SK-N-SH treated with all-trans-retinoic acid at 6 μM for 48 hours (cell line): ENCODE measurements at regions not wholly inside any gene's neighbourhood (a gene's known extent, or its start where the extent isn't known, plus 50 kb on each side); places are given as distances from the start of the nearest gene placed in this dataset.

ENCODE experiments used
- ATAC-seq: fragments of 200-7000 bp; cut with Tn5 transposase; 3 replicates; pipeline ENCODE4 v1.9.1; 2020; ENCODE audit warnings: mild to moderate bottlenecking, moderate library complexity
- ARNTL ChIP-seq: fragments of 450-650 bp; formaldehyde crosslinking; IDR thresholded peaks from 2 replicates; pipeline ENCODE4 v1.5.0; 2020; ENCODE audit warnings: low read depth, mild to moderate bottlenecking, moderate library complexity, borderline replicate concordance
- BACH2 ChIP-seq: fragments of 250-450 bp; sonication (Bioruptor Pico); IDR thresholded peaks from 2 replicates; pipeline ENCODE4 v1.9.0; 2021; ENCODE audit warnings: mild to moderate bottlenecking, borderline replicate concordance
- CSDC2 ChIP-seq: fragments of 250-450 bp; sonication (Bioruptor Pico); IDR thresholded peaks from 2 replicates; pipeline ENCODE4 v1.5.0; 2020; ENCODE audit warnings: mild to moderate bottlenecking, moderate library complexity
- ESRRG ChIP-seq: fragments of 250-450 bp; sonication (Bioruptor Pico); IDR thresholded peaks from 2 replicates; pipeline ENCODE4 v1.6.1; 2021; ENCODE audit warnings: mild to moderate bottlenecking
- GLIS3 ChIP-seq: fragments of 250-450 bp; sonication (Bioruptor Pico); IDR thresholded peaks from 2 replicates; pipeline ENCODE4 v1.5.0; 2020; ENCODE audit warnings: mild to moderate bottlenecking, moderate library complexity
- ISL1 ChIP-seq: fragments of 250-450 bp; sonication (Bioruptor Pico); IDR thresholded peaks from 2 replicates; pipeline ENCODE4 v2.1.2; 2022; ENCODE audit warnings: mild to moderate bottlenecking, moderate library complexity
- OSR1 ChIP-seq: fragments of 250-450 bp; sonication (Bioruptor Pico); IDR thresholded peaks from 2 replicates; pipeline ENCODE4 v1.8.0; 2022; ENCODE audit warnings: moderate library complexity, mild to moderate bottlenecking, inconsistent platforms
- RARB ChIP-seq: fragments of 250-450 bp; sonication (Bioruptor Pico); IDR thresholded peaks from 2 replicates; pipeline ENCODE4 v1.8.0; 2021; ENCODE audit warnings: mild to moderate bottlenecking, moderate library complexity
- SNAI2 ChIP-seq: fragments of 250-450 bp; sonication (Bioruptor Pico); IDR thresholded peaks from 2 replicates; pipeline ENCODE4 v1.5.0; 2020; ENCODE audit warnings: mild to moderate bottlenecking, moderate library complexity
- TCF4 ChIP-seq: fragments of 250-450 bp; sonication (Bioruptor Pico); IDR thresholded peaks from 2 replicates; pipeline ENCODE4 v1.8.0; 2021; ENCODE audit warnings: mild to moderate bottlenecking, moderate library complexity, borderline replicate concordance
- TOX ChIP-seq: fragments of 250-450 bp; sonication (Bioruptor Pico); IDR thresholded peaks from 2 replicates; pipeline ENCODE4 v1.8.0; 2021; ENCODE audit warnings: mild to moderate bottlenecking, moderate library complexity, borderline replicate concordance
- ZC3H10 ChIP-seq: fragments of 250-450 bp; sonication (Bioruptor Pico); IDR thresholded peaks from 2 replicates; pipeline ENCODE4 v1.5.1; 2021; ENCODE audit warnings: mild to moderate bottlenecking, moderate library complexity
- ZFP3 ChIP-seq: fragments of 250-450 bp; sonication (Bioruptor Pico); IDR thresholded peaks from 2 replicates; pipeline ENCODE4 v1.5.0; 2020; ENCODE audit warnings: mild to moderate bottlenecking, moderate library complexity
- ZFP30 ChIP-seq: fragments of 450-650 bp; formaldehyde crosslinking; IDR thresholded peaks from 2 replicates; pipeline ENCODE4 v1.5.0; 2022; ENCODE audit warnings: mild to moderate bottlenecking, moderate library complexity
- ZNF565 ChIP-seq: fragments of 450-650 bp; formaldehyde crosslinking; conservative IDR thresholded peaks from 2 replicates; pipeline ENCODE4 v1.5.0; 2020; ENCODE audit warnings: low read depth, mild to moderate bottlenecking, moderate library complexity
- ZNF70 ChIP-seq: fragments of 450-650 bp; formaldehyde crosslinking; IDR thresholded peaks from 2 replicates; pipeline ENCODE4 v1.5.0; 2020; ENCODE audit warnings: mild to moderate bottlenecking, moderate library complexity
- ZNF8 ChIP-seq: fragments of 450-650 bp; formaldehyde crosslinking; IDR thresholded peaks from 2 replicates; pipeline ENCODE4 v1.5.0; 2020; ENCODE audit warnings: mild to moderate bottlenecking, moderate library complexity
- TF ChIP-seq, protein P1 (sequence below): fragments of 250-450 bp; sonication (Bioruptor Pico); IDR thresholded peaks from 2 replicates; pipeline ENCODE4 v1.5.1; 2020; ENCODE audit warnings: low read depth, mild to moderate bottlenecking, moderate library complexity
- TF ChIP-seq, protein P2 (sequence below): fragments of 250-450 bp; sonication (Bioruptor Pico); IDR thresholded peaks from 2 replicates; pipeline ENCODE4 v1.5.0; 2020; ENCODE audit warnings: mild to moderate bottlenecking, moderate library complexity
- TF ChIP-seq, protein P3 (sequence below): fragments of 250-450 bp; sonication (Bioruptor Pico); IDR thresholded peaks from 2 replicates; pipeline ENCODE4 v1.5.1; 2021; ENCODE audit warnings: mild to moderate bottlenecking, moderate library complexity
- TF ChIP-seq, protein P4 (sequence below): fragments of 250-450 bp; sonication (Bioruptor Pico); IDR thresholded peaks from 2 replicates; pipeline ENCODE4 v1.8.0; 2020; ENCODE audit warnings: mild to moderate bottlenecking, moderate library complexity, borderline replicate concordance

- TF ChIP-seq ZFP30 (CRISPR knock-in tag) (no peak), TOX (no peak), TCF4 (CRISPR knock-in tag) (no peak), ESRRG (CRISPR knock-in tag) (no peak), OSR1 (no peak), CSDC2 (CRISPR knock-in tag) (no peak), ZNF8 (no peak), ARNTL (CRISPR knock-in tag) (no peak), ZNF70 (CRISPR knock-in tag) (no peak)
- TF ChIP-seq, protein P1, sequence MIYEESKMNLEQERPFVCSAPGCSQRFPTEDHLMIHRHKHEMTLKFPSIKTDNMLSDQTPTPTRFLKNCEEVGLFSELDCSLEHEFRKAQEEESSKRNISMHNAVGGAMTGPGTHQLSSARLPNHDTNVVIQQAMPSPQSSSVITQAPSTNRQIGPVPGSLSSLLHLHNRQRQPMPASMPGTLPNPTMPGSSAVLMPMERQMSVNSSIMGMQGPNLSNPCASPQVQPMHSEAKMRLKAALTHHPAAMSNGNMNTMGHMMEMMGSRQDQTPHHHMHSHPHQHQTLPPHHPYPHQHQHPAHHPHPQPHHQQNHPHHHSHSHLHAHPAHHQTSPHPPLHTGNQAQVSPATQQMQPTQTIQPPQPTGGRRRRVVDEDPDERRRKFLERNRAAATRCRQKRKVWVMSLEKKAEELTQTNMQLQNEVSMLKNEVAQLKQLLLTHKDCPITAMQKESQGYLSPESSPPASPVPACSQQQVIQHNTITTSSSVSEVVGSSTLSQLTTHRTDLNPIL (CRISPR knock-in tag), result no peak
These were observed 332.5 kb upstream of the FAM241A start (continued) for GRCh38 chr4:111812760-111813159.

GRCh38 chr4:111813555-111814140, 331.6 kb upstream of the FAM241A start:
- no peak for TF ChIP-seq SNAI2 (CRISPR knock-in tag)
- no peak for TF ChIP-seq ESRRG (CRISPR knock-in tag)
- TF ChIP-seq OSR1, result no peak
- TF ChIP-seq BACH2 (CRISPR knock-in tag), result no peak
- no peak for TF ChIP-seq ZNF8
- TF ChIP-seq, protein P2, sequence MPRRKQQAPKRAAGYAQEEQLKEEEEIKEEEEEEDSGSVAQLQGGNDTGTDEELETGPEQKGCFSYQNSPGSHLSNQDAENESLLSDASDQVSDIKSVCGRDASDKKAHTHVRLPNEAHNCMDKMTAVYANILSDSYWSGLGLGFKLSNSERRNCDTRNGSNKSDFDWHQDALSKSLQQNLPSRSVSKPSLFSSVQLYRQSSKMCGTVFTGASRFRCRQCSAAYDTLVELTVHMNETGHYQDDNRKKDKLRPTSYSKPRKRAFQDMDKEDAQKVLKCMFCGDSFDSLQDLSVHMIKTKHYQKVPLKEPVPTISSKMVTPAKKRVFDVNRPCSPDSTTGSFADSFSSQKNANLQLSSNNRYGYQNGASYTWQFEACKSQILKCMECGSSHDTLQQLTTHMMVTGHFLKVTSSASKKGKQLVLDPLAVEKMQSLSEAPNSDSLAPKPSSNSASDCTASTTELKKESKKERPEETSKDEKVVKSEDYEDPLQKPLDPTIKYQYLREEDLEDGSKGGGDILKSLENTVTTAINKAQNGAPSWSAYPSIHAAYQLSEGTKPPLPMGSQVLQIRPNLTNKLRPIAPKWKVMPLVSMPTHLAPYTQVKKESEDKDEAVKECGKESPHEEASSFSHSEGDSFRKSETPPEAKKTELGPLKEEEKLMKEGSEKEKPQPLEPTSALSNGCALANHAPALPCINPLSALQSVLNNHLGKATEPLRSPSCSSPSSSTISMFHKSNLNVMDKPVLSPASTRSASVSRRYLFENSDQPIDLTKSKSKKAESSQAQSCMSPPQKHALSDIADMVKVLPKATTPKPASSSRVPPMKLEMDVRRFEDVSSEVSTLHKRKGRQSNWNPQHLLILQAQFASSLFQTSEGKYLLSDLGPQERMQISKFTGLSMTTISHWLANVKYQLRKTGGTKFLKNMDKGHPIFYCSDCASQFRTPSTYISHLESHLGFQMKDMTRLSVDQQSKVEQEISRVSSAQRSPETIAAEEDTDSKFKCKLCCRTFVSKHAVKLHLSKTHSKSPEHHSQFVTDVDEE, result no peak
- no peak for TF ChIP-seq ZC3H10 (CRISPR knock-in tag)
- TF ChIP-seq RARB (CRISPR knock-in tag), result no peak
- no peak for TF ChIP-seq TOX
- no peak for TF ChIP-seq CSDC2 (CRISPR knock-in tag)
- TF ChIP-seq ARNTL (CRISPR knock-in tag), result no peak
- TF ChIP-seq ZNF70 (CRISPR knock-in tag), result no peak
- no peak for TF ChIP-seq ZNF565 (CRISPR knock-in tag)
- TF ChIP-seq ISL1, result no peak
- TF ChIP-seq, protein P3, sequence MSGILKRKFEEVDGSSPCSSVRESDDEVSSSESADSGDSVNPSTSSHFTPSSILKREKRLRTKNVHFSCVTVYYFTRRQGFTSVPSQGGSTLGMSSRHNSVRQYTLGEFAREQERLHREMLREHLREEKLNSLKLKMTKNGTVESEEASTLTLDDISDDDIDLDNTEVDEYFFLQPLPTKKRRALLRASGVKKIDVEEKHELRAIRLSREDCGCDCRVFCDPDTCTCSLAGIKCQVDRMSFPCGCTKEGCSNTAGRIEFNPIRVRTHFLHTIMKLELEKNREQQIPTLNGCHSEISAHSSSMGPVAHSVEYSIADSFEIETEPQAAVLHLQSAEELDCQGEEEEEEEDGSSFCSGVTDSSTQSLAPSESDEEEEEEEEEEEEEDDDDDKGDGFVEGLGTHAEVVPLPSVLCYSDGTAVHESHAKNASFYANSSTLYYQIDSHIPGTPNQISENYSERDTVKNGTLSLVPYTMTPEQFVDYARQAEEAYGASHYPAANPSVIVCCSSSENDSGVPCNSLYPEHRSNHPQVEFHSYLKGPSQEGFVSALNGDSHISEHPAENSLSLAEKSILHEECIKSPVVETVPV (CRISPR knock-in tag), result no peak
- ATAC-seq, result no peak

- no peak for TF ChIP-seq ZFP3 (CRISPR knock-in tag)
- TF ChIP-seq, protein P1 (CRISPR knock-in tag), result no peak
- TF ChIP-seq ESRRG (CRISPR knock-in tag), result no peak
- TF ChIP-seq TOX, result no peak
- TF ChIP-seq, protein P2, result no peak
- TF ChIP-seq, protein P4, sequence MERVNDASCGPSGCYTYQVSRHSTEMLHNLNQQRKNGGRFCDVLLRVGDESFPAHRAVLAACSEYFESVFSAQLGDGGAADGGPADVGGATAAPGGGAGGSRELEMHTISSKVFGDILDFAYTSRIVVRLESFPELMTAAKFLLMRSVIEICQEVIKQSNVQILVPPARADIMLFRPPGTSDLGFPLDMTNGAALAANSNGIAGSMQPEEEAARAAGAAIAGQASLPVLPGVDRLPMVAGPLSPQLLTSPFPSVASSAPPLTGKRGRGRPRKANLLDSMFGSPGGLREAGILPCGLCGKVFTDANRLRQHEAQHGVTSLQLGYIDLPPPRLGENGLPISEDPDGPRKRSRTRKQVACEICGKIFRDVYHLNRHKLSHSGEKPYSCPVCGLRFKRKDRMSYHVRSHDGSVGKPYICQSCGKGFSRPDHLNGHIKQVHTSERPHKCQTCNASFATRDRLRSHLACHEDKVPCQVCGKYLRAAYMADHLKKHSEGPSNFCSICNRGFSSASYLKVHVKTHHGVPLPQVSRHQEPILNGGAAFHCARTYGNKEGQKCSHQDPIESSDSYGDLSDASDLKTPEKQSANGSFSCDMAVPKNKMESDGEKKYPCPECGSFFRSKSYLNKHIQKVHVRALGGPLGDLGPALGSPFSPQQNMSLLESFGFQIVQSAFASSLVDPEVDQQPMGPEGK, result no peak
- no peak for TF ChIP-seq GLIS3
- no peak for TF ChIP-seq ZNF8
- no peak for TF ChIP-seq ARNTL (CRISPR knock-in tag)
- no peak for TF ChIP-seq ZNF70 (CRISPR knock-in tag)
- TF ChIP-seq, protein P3 (CRISPR knock-in tag), result no peak
- no peak for TF ChIP-seq ZNF565 (CRISPR knock-in tag)
- no peak for TF ChIP-seq SNAI2 (CRISPR knock-in tag)
- no peak for ATAC-seq
These were observed 330.3 kb upstream of the FAM241A start for GRCh38 chr4:111814961-111815360.
